CD4-positive, alpha-beta T cell treated with Interleukin-17A for 1 hour (primary cell): ENCODE measurements at regions not wholly inside any gene's neighbourhood (a gene's known extent, or its start where the extent isn't known, plus 50 kb on each side); places are given as distances from the start of the nearest gene placed in this dataset.
A peak's percentile ranks its signal among the peaks of the same experiment; 100 is the strongest.
"Not testable (repeated sequence)": the region's sequence is repeated elsewhere in the genome, so short reads cannot be mapped to it uniquely, and the experiment has no call there.

ENCODE experiments used
- DNase-seq: peaks from one replicate; pipeline ENCODE4 v3.0.0-alpha.2; 2020

GRCh38 chr1:226461087-226461486 is 53.2 kb upstream of the PARP1 start:
- DNase-seq, result no peak

- DNase-seq, result no peak
Measured at GRCh38 chr1:226463925-226464586, 56.2 kb upstream of the PARP1 start.

GRCh38 chr1:226464587-226464971 is 56.7 kb upstream of the PARP1 start:
- not testable (repeated sequence) for DNase-seq

GRCh38 chr1:226466296-226466695 is 58.4 kb upstream of the PARP1 start:
- no peak for DNase-seq

- DNase-seq, result no peak
Measured at GRCh38 chr1:226467443-226467842, 59.5 kb upstream of the PARP1 start.

- DNase-seq, result no peak
Measured at GRCh38 chr1:226470921-226471866, 63.3 kb upstream of the PARP1 start.

- DNase-seq, result no peak
Measured at GRCh38 chr1:226473325-226473724, 65.4 kb upstream of the PARP1 start.

GRCh38 chr1:226474041-226474440 is 66.1 kb upstream of the PARP1 start:
- DNase-seq, result no peak

- DNase-seq, result no peak
Measured at GRCh38 chr1:226474443-226475141, 66.7 kb upstream of the PARP1 start.

- no peak for DNase-seq
Measured at GRCh38 chr1:226475142-226475511, 67.2 kb upstream of the PARP1 start.

- DNase-seq, result no peak
Measured at GRCh38 chr1:226476066-226476465, 68.2 kb upstream of the PARP1 start.

GRCh38 chr1:226476648-226477319 is 68.9 kb upstream of the PARP1 start:
- no peak for DNase-seq

- DNase-seq, result no peak
Measured at GRCh38 chr1:226479474-226479873, 69.1 kb upstream of the STUM start.

GRCh38 chr1:226480461-226480860 is 68.1 kb upstream of the STUM start:
- no peak for DNase-seq

GRCh38 chr1:226481133-226481532 is 67.4 kb upstream of the STUM start:
- no peak for DNase-seq

GRCh38 chr1:226482196-226482595 is 66.4 kb upstream of the STUM start:
- no peak for DNase-seq

- no peak for DNase-seq
Measured at GRCh38 chr1:226482975-226483700, 65.4 kb upstream of the STUM start.

GRCh38 chr1:226485192-226485591 is 63.4 kb upstream of the STUM start:
- no peak for DNase-seq

GRCh38 chr1:226486161-226486560 is 62.4 kb upstream of the STUM start:
- DNase-seq, result peak; percentile 20

GRCh38 chr1:226487921-226488320 is 60.6 kb upstream of the STUM start:
- DNase-seq, result no peak

- no peak for DNase-seq
Measured at GRCh38 chr1:226489718-226490425, 58.7 kb upstream of the STUM start.

GRCh38 chr1:226490426-226490809 is 58.1 kb upstream of the STUM start:
- DNase-seq, result no peak
